Tibial nerve (tissue), 4 donors: ENCODE measurements at regions not wholly inside any gene's neighbourhood (a gene's known extent, or its start where the extent isn't known, plus 50 kb on each side); places are given as distances from the start of the nearest gene placed in this dataset.

ENCODE experiments used
- EP300 ChIP-seq, 2 donors: sonication (generic); formaldehyde crosslinking; IDR thresholded peaks; one replicate each; pipeline ENCODE4 v1.6.1; 2017; ENCODE audit warnings: antibody characterized with exemption in 2 of 2, mild to moderate bottlenecking in 1 of 2
- POLR2A ChIP-seq, 2 donors: fragments of 450-650 bp; IDR thresholded peaks; one replicate each; pipeline ENCODE4 v1.6.1; 2017; ENCODE audit warnings: antibody characterized with exemption in 2 of 2, mild to moderate bottlenecking in 2 of 2, moderate library complexity in 2 of 2
- TF ChIP-seq, protein P1 (sequence below), 5 experiments: fragments of 200-600 bp in 3 of 5; fragments of 450-650 bp in 2 of 5; sonication (generic) in 3 of 5; IDR thresholded peaks; one replicate each; pipeline ENCODE4 v1.5.1; 2016 to 2019; ENCODE audit warnings: antibody characterized with exemption in 5 of 5, mild to moderate bottlenecking in 3 of 5, moderate library complexity in 2 of 5

DNA sequence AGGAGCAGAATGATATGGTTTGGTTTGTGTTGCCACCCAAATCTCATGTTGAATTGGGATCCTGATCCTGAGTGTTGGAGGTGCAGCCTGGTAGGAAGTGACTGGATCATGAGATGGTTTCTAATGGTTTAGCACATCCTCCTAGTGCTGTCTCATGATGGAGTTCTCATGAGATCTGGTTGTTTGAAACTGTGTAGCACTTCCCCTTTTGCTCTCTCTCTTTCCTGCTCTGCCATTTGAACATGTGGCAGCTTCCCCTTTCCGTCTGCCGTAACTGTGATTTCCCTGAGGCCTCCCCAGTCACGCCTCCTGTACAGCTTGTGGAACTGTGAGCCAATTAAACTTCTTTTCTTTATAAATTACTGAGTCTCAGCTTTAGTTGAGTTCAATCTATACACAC is 756.8 kb upstream of the CDH6 start:
- TF ChIP-seq POLR2A (IDR thresholded peaks at IDR 0.05): no peak
- TF ChIP-seq, protein P1, sequence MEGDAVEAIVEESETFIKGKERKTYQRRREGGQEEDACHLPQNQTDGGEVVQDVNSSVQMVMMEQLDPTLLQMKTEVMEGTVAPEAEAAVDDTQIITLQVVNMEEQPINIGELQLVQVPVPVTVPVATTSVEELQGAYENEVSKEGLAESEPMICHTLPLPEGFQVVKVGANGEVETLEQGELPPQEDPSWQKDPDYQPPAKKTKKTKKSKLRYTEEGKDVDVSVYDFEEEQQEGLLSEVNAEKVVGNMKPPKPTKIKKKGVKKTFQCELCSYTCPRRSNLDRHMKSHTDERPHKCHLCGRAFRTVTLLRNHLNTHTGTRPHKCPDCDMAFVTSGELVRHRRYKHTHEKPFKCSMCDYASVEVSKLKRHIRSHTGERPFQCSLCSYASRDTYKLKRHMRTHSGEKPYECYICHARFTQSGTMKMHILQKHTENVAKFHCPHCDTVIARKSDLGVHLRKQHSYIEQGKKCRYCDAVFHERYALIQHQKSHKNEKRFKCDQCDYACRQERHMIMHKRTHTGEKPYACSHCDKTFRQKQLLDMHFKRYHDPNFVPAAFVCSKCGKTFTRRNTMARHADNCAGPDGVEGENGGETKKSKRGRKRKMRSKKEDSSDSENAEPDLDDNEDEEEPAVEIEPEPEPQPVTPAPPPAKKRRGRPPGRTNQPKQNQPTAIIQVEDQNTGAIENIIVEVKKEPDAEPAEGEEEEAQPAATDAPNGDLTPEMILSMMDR (IDR thresholded peaks at IDR 0.05): no peak
- TF ChIP-seq EP300 (IDR thresholded peaks at IDR 0.05): no peak
